ENCODE measurements at regions not wholly inside any gene's neighbourhood (a gene's known extent, or its start where the extent isn't known, plus 50 kb on each side); places are given as distances from the start of the nearest gene placed in this dataset.

GRCh38 chr1:219988387-219988786, 57.9 kb downstream of the EPRS1 start:
- no peak overlapping the region for H3K27ac Mint-ChIP-seq
- 92 to 100% methylated on average over 2 to 5 of the region's 5 CpGs for WGBS, 2 experiments (ENCODE audit: insufficient coverage in 1 of 2, insufficient read length in 1 of 2)

GRCh38 chr1:219987325-219987724, 59.0 kb upstream of the SLC30A10 start:
- Histone ChIP-seq H3K27ac (ENCODE audit: low read depth, low read length) (no peak overlapping the region), H3K9me3 (ENCODE audit: control insufficient read depth, low read length) (no peaks in the 10 kb centered on the region), H3K9ac (ENCODE audit: extremely low read depth, low read length, poor library complexity, severe bottlenecking) (no peak overlapping the region), H3K36me3 (ENCODE audit: control insufficient read depth, insufficient read depth, low read length) (peaks cover 39% of the 10 kb centered on the region), H3K4me1 (ENCODE audit: control insufficient read depth, insufficient read depth, low read length) (no peaks in the 10 kb centered on the region), H3K4me3 (ENCODE audit: low read length) (peak overlapping the region; percentile 1), H3K27me3 (ENCODE audit: control insufficient read depth, insufficient read depth, low read length, poor library complexity, severe bottlenecking) (no peaks in the 10 kb centered on the region)
- H3K9me3 Mint-ChIP-seq, result no peaks in the 10 kb centered on the region
- TF ChIP-seq, protein P1, sequence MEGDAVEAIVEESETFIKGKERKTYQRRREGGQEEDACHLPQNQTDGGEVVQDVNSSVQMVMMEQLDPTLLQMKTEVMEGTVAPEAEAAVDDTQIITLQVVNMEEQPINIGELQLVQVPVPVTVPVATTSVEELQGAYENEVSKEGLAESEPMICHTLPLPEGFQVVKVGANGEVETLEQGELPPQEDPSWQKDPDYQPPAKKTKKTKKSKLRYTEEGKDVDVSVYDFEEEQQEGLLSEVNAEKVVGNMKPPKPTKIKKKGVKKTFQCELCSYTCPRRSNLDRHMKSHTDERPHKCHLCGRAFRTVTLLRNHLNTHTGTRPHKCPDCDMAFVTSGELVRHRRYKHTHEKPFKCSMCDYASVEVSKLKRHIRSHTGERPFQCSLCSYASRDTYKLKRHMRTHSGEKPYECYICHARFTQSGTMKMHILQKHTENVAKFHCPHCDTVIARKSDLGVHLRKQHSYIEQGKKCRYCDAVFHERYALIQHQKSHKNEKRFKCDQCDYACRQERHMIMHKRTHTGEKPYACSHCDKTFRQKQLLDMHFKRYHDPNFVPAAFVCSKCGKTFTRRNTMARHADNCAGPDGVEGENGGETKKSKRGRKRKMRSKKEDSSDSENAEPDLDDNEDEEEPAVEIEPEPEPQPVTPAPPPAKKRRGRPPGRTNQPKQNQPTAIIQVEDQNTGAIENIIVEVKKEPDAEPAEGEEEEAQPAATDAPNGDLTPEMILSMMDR (conservative IDR thresholded peaks at IDR 0.05), result no peak
- H3K4me3 Mint-ChIP-seq, result no peak overlapping the region
- no peak for DNase-seq
- WGBS, 2 experiments (ENCODE audit: insufficient coverage in 1 of 2, insufficient read length in 1 of 2), result 78% methylated on average over 2 of the region's 2 CpGs; no CpG with 5 or more reads in 1 of the 2 experiments
- H3K27me3 Mint-ChIP-seq (ENCODE audit: insufficient read depth), result no peaks in the 10 kb centered on the region
- peaks cover 6% of the 10 kb centered on the region for H3K4me1 Mint-ChIP-seq
- H3K36me3 Mint-ChIP-seq (ENCODE audit: low read depth), result peaks cover 43% of the 10 kb centered on the region
- H3K27ac Mint-ChIP-seq, result no peak overlapping the region

More at GRCh38 chr1:219988387-219988786, 57.9 kb downstream of the EPRS1 start:
- Histone ChIP-seq H3K36me3 (ENCODE audit: control insufficient read depth, insufficient read depth, low read length) (peaks cover 34% of the 10 kb centered on the region), H3K9me3 (ENCODE audit: control insufficient read depth, low read length) (no peaks in the 10 kb centered on the region), H3K4me3 (ENCODE audit: low read length) (no peak overlapping the region), H3K9ac (ENCODE audit: extremely low read depth, low read length, poor library complexity, severe bottlenecking) (no peak overlapping the region), H3K27ac (ENCODE audit: low read depth, low read length) (no peak overlapping the region), H3K27me3 (ENCODE audit: control insufficient read depth, insufficient read depth, low read length, poor library complexity, severe bottlenecking) (no peaks in the 10 kb centered on the region), H3K4me1 (ENCODE audit: control insufficient read depth, insufficient read depth, low read length) (no peaks in the 10 kb centered on the region)
- H3K27me3 Mint-ChIP-seq (ENCODE audit: insufficient read depth), result no peaks in the 10 kb centered on the region
- no peak for DNase-seq
- H3K36me3 Mint-ChIP-seq (ENCODE audit: low read depth), result peaks cover 45% of the 10 kb centered on the region
- peaks cover 8% of the 10 kb centered on the region for H3K4me1 Mint-ChIP-seq
- no peaks in the 10 kb centered on the region for H3K9me3 Mint-ChIP-seq
- TF ChIP-seq, protein P1 (conservative IDR thresholded peaks at IDR 0.05), result no peak
- H3K4me3 Mint-ChIP-seq, result no peak overlapping the region

DNA sequence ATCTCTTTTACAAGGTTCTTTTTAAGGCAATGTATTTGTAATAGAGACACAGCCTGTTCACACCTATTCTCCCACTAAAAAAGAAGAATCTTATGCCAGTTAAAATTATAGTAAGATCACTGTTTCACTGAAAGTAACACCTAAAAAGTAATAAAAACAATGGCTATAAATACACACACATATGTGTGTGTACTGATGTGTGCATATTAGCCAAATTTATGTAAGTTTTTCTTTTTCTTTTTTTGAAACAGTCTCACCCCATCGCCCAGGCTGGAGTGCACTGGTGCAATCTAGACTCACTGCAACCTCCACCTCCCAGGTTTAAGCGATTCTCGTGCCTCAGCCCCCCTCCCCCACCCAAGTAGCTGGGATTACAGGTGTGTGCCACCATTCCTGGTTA, 56.8 kb upstream of the SLC30A10 start:
- Histone ChIP-seq H3K27me3 (ENCODE audit: control insufficient read depth, insufficient read depth, low read length, poor library complexity, severe bottlenecking) (no peaks in the 10 kb centered on the region), H3K36me3 (ENCODE audit: control insufficient read depth, insufficient read depth, low read length) (peaks cover 48% of the 10 kb centered on the region), H3K9ac (ENCODE audit: extremely low read depth, low read length, poor library complexity, severe bottlenecking) (no peak overlapping the region), H3K4me1 (ENCODE audit: control insufficient read depth, insufficient read depth, low read length) (no peaks in the 10 kb centered on the region), H3K27ac (ENCODE audit: low read depth, low read length) (no peak overlapping the region), H3K9me3 (ENCODE audit: control insufficient read depth, low read length) (no peaks in the 10 kb centered on the region), H3K4me3 (ENCODE audit: low read length) (no peak overlapping the region)
- Mint-ChIP-seq H3K36me3 (ENCODE audit: low read depth) (peaks cover 47% of the 10 kb centered on the region), H3K27ac (no peak overlapping the region), H3K27me3 (ENCODE audit: insufficient read depth) (no peaks in the 10 kb centered on the region), H3K4me3 (no peak overlapping the region), H3K9me3 (no peaks in the 10 kb centered on the region), H3K4me1 (no peaks in the 10 kb centered on the region)
- no peak for DNase-seq
- TF ChIP-seq, protein P1 (conservative IDR thresholded peaks at IDR 0.05), result no peak
- 99% methylated on average over 3 of the region's 3 CpGs; no CpG with 5 or more reads in 1 of the 2 experiments for WGBS, 2 experiments (ENCODE audit: insufficient coverage in 1 of 2, insufficient read length in 1 of 2)

Measured in endodermal cell (in vitro differentiated cells).